ENCODE measurements at regions not wholly inside any gene's neighbourhood (a gene's known extent, or its start where the extent isn't known, plus 50 kb on each side); places are given as distances from the start of the nearest gene placed in this dataset.
"Not testable (repeated sequence)": the region's sequence is repeated elsewhere in the genome, so short reads cannot be mapped to it uniquely, and the experiment has no call there.

GRCh38 chr17:27210809-27211208 lies 83.1 kb upstream of the WSB1 start:
- not testable (repeated sequence) for DNase-seq

GRCh38 chr17:27216836-27217235 lies 77.1 kb upstream of the WSB1 start:
- no peak for DNase-seq

DNA sequence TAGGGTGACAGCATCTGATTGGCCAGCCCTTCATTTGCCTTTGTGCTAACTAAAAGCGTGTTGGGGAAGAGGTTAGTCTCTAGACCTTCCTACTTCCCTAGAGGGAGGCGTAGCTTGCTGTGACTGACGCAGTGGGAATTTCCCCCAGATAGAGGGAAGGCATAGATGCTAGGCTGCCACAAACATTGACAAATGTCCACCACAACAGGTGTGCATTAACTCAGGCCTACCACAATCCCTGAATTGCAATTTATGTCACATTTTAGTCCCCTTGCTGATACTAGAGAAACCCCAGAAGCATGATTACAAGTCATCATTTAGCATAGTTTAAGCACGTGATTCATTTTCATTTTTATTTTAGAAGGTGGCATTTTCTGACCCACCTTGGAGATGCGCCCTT lies 76.3 kb upstream of the WSB1 start:
- DNase-seq = no peak

DNA sequence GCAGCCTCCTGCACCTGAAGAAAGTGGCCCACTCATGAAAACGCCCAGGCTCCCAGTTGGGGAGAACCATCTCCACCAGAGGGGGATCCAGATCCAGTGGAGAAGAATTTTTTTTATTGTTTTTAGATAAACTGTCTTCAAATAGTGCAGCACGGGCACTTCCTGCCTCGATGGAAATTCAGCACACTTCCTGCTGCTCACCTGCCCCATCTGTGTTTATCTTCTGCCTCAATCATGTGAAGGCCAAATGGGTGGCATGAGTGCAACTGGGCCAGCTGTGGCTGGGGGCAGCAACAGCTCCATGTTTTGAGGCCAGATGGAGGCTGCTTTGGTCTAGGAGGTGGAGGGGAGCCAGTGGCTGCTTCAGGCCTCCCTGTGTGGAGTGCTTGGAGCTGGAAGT lies 75.9 kb upstream of the WSB1 start:
- no peak for DNase-seq

GRCh38 chr17:27218719-27219488 lies 75.0 kb upstream of the WSB1 start:
- no peak for DNase-seq

DNA sequence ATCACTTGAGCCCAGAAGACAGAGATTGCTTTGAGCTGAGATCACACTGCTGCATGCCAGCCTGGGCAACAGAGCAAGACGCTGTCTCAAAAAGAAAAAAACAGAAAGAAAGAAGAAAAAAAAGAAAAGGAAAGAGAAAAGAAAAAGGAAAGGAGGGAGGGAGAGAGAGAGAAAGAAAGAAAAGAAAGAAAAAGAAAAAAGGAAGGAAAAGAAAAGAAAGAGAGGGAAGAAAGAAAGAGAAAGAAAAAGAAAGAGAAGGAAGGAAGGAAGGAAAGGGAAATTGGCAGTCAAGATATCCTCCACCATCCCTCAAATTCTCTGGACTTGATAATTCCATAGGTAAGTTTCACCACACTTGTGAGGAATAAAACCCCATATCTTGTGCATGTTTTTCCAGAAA lies 71.4 kb upstream of the WSB1 start:
- DNase-seq = no peak

DNA sequence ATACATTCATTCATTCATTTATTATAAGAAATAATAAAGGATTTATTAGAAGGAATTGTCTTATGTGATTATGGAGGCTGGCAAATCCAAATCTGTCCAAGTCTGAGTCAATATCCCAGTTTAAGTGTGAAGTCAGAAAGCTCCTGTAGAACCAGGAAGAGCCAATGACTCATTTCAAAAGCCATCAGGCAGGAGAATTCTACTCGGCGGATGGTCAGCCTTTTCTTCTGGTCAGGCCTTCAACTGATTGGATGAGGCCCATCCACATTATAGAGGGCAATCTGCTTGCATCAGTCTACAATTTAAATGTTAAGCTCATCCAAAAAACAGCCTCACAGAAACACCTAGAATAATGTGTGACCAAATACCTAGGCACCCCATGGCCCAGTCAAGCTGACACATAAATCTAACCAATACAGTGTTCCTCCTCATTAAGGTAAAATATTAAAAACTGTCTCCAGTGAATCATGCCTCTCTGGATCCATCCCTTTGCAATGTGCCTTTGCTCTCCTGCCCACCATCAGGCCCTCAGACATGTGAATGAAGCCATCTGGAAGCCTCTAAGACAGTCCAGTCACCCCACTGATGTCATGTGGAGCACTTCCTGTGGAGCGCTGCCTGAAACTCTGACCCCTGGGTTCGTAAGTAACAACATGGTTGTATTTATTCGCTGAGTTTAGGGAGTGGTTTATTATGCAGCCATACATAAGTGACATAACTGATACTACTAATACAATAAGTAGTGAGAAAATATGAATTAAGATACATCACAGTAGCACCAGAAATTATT lies 69.2 kb upstream of the WSB1 start:
- DNase-seq = no peak

DNA sequence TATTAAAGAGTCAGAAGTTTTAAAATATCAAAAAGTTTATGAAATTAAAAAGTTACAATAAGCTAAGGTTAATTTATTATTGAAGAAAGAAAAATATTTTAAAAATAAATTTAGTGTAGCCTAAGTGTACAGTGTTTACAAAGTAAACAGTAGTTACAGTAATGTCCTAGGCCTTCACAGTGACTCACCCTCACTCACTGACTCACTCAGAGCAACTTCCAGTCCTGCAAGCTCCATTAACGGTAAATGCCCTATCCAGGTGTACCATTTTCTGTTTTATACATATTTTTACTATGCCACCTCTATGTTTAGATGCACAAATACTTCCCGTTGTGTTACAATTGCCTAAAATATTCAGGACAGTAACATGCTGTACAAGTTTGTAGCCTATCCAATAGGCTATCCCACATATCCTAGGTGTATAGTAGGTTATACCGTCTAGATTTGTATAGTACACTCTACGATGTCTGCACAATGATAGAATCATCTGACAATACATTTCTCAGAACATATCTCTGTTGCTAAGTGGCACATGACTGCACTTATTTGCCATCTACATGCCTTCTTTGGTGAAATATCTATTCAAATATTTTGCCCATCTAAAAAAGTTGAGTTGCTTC lies 67.2 kb upstream of the WSB1 start:
- no peak for DNase-seq

- no peak for DNase-seq
Measured at GRCh38 chr17:27230996-27231395, 62.9 kb upstream of the WSB1 start.

GRCh38 chr17:27232328-27232727 lies 61.6 kb upstream of the WSB1 start:
- DNase-seq = no peak

GRCh38 chr17:27233059-27233458 lies 60.9 kb upstream of the WSB1 start:
- DNase-seq = no peak

- no peak for DNase-seq
Measured at GRCh38 chr17:27233776-27234175, 60.1 kb upstream of the WSB1 start.

GRCh38 chr17:27236717-27237315 lies 57.1 kb upstream of the WSB1 start:
- peak; percentile 88 for DNase-seq

GRCh38 chr17:27237890-27238289 lies 56.0 kb upstream of the WSB1 start:
- no peak for DNase-seq

GRCh38 chr17:27239046-27239445 lies 54.9 kb upstream of the WSB1 start:
- DNase-seq = no peak

- DNase-seq = no peak
Measured at GRCh38 chr17:27239584-27239983, 54.3 kb upstream of the WSB1 start.

GRCh38 chr17:27240086-27240801 lies 53.7 kb upstream of the WSB1 start:
- DNase-seq = no peak

GRCh38 chr17:27240802-27241155 lies 53.1 kb upstream of the WSB1 start:
- DNase-seq = no peak

- no peak for DNase-seq
Measured at GRCh38 chr17:27241346-27241946, 52.5 kb upstream of the WSB1 start.

- no peak for DNase-seq
Measured at GRCh38 chr17:27242951-27243350, 51.0 kb upstream of the WSB1 start.

DNA sequence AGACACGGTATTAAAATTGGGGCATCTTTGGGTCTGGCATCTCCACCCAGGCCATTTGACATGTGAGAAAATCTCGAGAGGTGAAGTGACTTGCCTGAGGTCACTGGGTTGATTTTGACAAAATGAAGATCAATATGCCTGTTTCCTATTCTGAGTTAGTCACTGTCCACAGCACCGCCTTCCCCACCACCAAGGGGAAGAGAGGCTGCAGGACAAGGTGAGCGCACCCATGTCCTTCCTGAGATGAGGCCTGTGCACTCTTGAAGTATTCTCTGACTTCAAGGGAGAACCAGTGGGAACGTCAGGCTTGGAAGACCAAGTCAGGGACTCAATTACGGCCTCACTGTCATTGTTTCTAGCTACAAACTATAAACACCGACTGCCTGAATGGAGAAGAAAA lies 49.9 kb upstream of the WSB1 start:
- no peak for DNase-seq
